Stimulated activated CD8-positive, alpha-beta memory T cell treated with anti-CD3 and anti-CD28 coated beads, Interleukin-4, amount 100 ng/mL, for 24 hours (primary cell): ENCODE measurements at regions not wholly inside any gene's neighbourhood (a gene's known extent, or its start where the extent isn't known, plus 50 kb on each side); places are given as distances from the start of the nearest gene placed in this dataset.

Experiments used
- DNase-seq: peaks from one replicate; pipeline ENCODE4 v3.0.0-alpha.2; 2020; ENCODE audit warnings: low read depth

- DNase-seq = no peak
Measured at GRCh38 chr2:8455236-8456150, 226.4 kb upstream of the ID2 start.

GRCh38 chr2:8456151-8457091, 225.4 kb upstream of the ID2 start:
- DNase-seq = no peak

- DNase-seq = no peak
Measured at GRCh38 chr2:8457092-8457481, 224.8 kb upstream of the ID2 start.

- DNase-seq = no peak
Measured at GRCh38 chr2:8457699-8458502, 224.0 kb upstream of the ID2 start.

- no peak for DNase-seq
Measured at GRCh38 chr2:8458503-8459459, 223.1 kb upstream of the ID2 start.

- DNase-seq = no peak
Measured at GRCh38 chr2:8459474-8459873, 222.4 kb upstream of the ID2 start.

GRCh38 chr2:8461341-8461740, 220.5 kb upstream of the ID2 start:
- DNase-seq = no peak

- no peak for DNase-seq
Measured at GRCh38 chr2:8462280-8462679, 219.6 kb upstream of the ID2 start.

GRCh38 chr2:8462899-8463648, 218.8 kb upstream of the ID2 start:
- DNase-seq = no peak

GRCh38 chr2:8465560-8465959, 216.3 kb upstream of the ID2 start:
- DNase-seq = no peak

GRCh38 chr2:8469709-8470493, 212.0 kb upstream of the ID2 start:
- DNase-seq = no peak

- no peak for DNase-seq
Measured at GRCh38 chr2:8472545-8473323, 209.1 kb upstream of the ID2 start.

- DNase-seq = no peak
Measured at GRCh38 chr2:8475349-8476031, 206.4 kb upstream of the ID2 start.

GRCh38 chr2:8477552-8478470, 204.0 kb upstream of the ID2 start:
- no peak for DNase-seq

- no peak for DNase-seq
Measured at GRCh38 chr2:8478471-8478793, 203.4 kb upstream of the ID2 start.

- no peak for DNase-seq
Measured at GRCh38 chr2:8479298-8479697, 202.6 kb upstream of the ID2 start.

GRCh38 chr2:8480915-8481314, 200.9 kb upstream of the ID2 start:
- DNase-seq = no peak
